A673 (cell line): ENCODE measurements at regions not wholly inside any gene's neighbourhood (a gene's known extent, or its start where the extent isn't known, plus 50 kb on each side); places are given as distances from the start of the nearest gene placed in this dataset.

Source experiments
- CTCF ChIP-seq: fragments of 300-800, 200-600 bp; sonication (generic); conservative IDR thresholded peaks from 2 replicates; pipeline ENCODE4 v1.5.1; 2017; ENCODE audit warnings: low read depth, mild to moderate bottlenecking, antibody characterized with exemption, low read length, moderate library complexity, mixed read lengths
- EZH2 ChIP-seq: fragments of 200-600 bp; sonication (generic); IDR thresholded peaks from 2 replicates; pipeline ENCODE4 v1.6.1; 2017; ENCODE audit warnings: borderline replicate concordance, low read depth, mild to moderate bottlenecking, mixed read lengths, antibody characterized with exemption, low read length; ENCODE audit not compliant: poor library complexity, severe bottlenecking

- TF ChIP-seq CTCF (no peak), EZH2 (no peak)
Observed at GRCh38 chr5:153050496-153051179, 439.8 kb upstream of the GRIA1 start.
